Astrocyte (in vitro differentiated cells and primary cell): ENCODE measurements at regions not wholly inside any gene's neighbourhood (a gene's known extent, or its start where the extent isn't known, plus 50 kb on each side); places are given as distances from the start of the nearest gene placed in this dataset.

ENCODE experiments used
- CTCF ChIP-seq: IDR thresholded peaks from 2 replicates; pipeline ENCODE4 v1.5.1; 2011; ENCODE audit warnings: low read depth, mild to moderate bottlenecking, inconsistent platforms, low read length, moderate library complexity; ENCODE audit not compliant: insufficient read depth
- EZH2 ChIP-seq: IDR thresholded peaks from 2 replicates; pipeline ENCODE4 v1.6.1; 2012; ENCODE audit warnings: mild to moderate bottlenecking, low read length, inconsistent platforms; ENCODE audit not compliant: insufficient read depth

GRCh38 chr3:104825116-104825515 lies 541.6 kb upstream of the ALCAM start:
- TF ChIP-seq CTCF: no peak
- no peak for TF ChIP-seq EZH2
